ENCODE measurements at regions not wholly inside any gene's neighbourhood (a gene's known extent, or its start where the extent isn't known, plus 50 kb on each side); places are given as distances from the start of the nearest gene placed in this dataset.
"Not testable (repeated sequence)": the region's sequence is repeated elsewhere in the genome, so short reads cannot be mapped to it uniquely, and the experiment has no call there.

DNA sequence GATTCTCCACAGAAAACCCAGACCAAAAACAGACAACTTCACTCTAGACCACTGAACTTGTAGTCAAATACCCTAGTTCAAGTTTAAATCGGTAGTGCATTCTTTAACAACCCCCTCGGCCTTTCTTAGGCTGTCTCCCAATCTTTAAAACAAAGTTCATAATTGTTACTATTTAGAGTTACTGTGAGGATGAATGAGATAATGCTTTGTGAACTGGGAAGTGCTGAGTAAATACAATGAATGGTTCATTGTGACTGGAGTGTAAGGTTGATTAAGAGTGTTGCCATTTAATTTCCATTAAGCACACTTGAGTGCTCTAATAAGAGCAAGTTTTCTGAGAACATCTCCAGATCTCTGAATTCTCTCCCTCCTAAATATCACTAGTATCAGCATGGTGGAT, 228.8 kb upstream of the PIK3R1 start:
- Histone ChIP-seq H3K4me1 (no peaks in the 10 kb centered on the region), H3K27me3 (no peaks in the 10 kb centered on the region), H3K4me3 (no peak overlapping the region), H3K9me3 (no peaks in the 10 kb centered on the region), H3K27ac (no peak overlapping the region), H3K36me3 (no peaks in the 10 kb centered on the region)
- no peak for DNase-seq
- TF ChIP-seq POLR2A (IDR thresholded peaks at IDR 0.05) (no peak), CTCF (IDR thresholded peaks at IDR 0.05) (no peak)

DNA sequence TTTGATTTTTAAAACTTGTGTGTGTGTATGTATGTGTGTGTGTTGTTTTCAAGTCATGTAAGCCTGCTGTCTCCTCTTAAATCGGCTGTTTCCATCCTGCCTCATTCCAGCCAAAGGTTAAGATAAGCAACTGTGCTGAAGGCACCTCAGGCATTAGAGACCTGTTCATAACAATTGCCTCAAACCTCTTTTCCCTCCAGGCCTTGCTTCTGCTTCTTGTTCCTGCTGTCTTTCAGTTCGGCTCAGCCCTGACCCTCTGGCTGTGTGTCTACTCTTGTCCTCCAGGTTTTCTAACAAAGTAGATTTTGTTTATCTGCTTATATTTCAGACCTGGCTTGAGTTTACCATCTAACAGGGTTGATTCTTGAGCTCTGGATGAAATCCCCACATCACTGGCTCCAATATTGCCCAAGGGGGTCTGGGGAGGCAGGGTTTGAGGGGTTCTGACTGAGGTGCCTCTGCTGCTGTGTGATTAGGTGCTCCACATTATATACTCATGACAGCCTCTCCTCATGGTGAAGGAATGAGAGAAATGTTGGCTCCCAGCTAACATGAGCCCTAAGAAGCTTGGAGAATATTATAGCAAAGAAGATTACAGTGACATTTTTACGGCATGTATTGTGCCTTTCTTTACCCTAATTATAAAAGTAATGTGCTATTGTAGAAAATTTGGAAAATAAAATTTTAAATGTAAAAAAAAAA, 229.7 kb upstream of the PIK3R1 start:
- H3K27me3 ChIP-seq: no peaks in the 10 kb centered on the region
- H3K4me1 ChIP-seq: no peaks in the 10 kb centered on the region
- no peak overlapping the region for H3K27ac ChIP-seq
- no peak for TF ChIP-seq POLR2A (IDR thresholded peaks at IDR 0.05)
- TF ChIP-seq CTCF (IDR thresholded peaks at IDR 0.05): no peak
- no peak for DNase-seq
- no peaks in the 10 kb centered on the region for H3K36me3 ChIP-seq
- H3K9me3 ChIP-seq: no peaks in the 10 kb centered on the region
- no peak overlapping the region for H3K4me3 ChIP-seq

DNA sequence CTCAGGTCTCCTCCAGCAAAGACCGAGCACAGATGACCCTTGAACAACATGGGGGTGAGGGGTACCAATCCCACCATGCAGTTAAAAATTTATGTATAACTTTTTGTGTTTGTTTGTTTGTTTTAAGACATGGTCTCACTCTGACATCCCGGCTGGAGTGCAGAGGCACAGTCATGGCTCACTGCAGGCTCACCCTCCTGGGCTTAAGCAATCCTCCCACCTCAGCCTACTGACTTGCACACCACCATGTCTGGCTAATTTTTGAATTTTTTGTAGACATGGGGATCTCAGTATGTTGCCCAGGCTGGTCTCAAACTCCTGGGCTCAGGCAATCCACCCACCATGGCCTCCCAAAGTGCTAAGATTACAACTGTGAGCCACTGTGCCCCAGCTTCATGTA, 231.0 kb upstream of the PIK3R1 start:
- H3K27ac ChIP-seq: no peak overlapping the region
- H3K36me3 ChIP-seq: no peaks in the 10 kb centered on the region
- H3K27me3 ChIP-seq: no peaks in the 10 kb centered on the region
- no peak for DNase-seq
- no peaks in the 10 kb centered on the region for H3K9me3 ChIP-seq
- no peak for TF ChIP-seq POLR2A (IDR thresholded peaks at IDR 0.05)
- TF ChIP-seq CTCF (IDR thresholded peaks at IDR 0.05): no peak
- H3K4me3 ChIP-seq: no peak overlapping the region
- H3K4me1 ChIP-seq: no peaks in the 10 kb centered on the region

DNA sequence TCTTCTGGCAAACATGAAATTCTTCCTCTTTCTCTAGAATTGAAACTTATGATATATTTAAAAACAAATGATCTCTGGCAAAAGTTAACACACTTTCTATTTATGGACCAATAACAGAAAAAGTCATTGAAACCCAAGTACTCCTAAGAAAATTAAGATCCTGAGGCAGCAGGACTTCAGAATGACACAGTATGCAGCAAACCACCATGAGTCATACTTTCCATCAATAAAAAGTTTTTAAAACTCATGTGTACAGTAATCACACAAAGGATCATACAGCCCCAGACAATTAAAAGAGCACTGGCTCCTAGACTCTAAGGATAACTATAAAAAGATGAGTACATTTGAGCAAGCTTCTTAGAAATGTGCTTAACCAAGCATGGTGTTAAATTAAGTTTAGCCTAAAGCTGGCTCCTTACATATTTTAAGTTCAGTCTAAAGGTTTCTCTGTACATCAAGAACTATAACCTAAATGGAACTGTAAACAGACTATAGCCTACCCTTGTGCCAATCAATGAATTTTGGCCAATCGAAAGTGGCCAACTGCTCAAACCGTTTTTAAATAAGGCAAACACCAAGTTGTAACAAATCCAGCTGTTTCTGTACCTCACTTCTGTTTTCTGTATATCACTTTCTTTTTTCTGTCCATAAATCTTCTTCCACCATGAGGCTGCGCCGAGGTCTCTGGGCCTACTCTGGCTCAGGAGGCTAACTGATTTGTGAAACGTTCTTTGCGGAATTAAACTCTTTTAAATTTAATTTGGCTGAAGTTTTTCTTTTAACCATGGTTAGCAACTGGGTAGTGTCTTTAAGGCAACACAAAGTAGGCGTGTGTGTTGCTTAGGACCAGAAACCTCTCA, 232.1 kb upstream of the PIK3R1 start:
- Histone ChIP-seq H3K4me3 (no peak overlapping the region), H3K27me3 (no peaks in the 10 kb centered on the region), H3K36me3 (no peaks in the 10 kb centered on the region), H3K9me3 (no peaks in the 10 kb centered on the region), H3K4me1 (no peaks in the 10 kb centered on the region), H3K27ac (no peak overlapping the region)
- DNase-seq: no peak
- TF ChIP-seq CTCF (IDR thresholded peaks at IDR 0.05): no peak
- TF ChIP-seq POLR2A (IDR thresholded peaks at IDR 0.05): no peak

DNA sequence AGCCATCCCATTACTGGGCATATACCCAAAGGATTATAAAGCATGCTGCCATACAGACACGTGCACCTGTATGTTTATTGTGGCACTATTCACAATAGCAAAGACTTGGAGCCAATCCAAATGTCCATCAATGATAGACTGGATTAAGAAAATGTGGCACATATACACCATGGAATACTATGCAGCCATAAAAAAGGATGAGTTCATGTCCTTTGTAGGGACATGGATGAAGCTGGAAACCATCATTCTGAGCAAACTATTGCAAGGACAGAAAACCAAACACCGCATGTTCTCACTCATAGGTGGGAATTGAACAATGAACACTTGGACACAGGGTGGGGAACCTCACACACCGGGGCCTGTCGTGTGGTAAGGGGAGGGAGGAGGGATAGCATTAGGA, 233.4 kb upstream of the PIK3R1 start:
- not testable (repeated sequence) for H3K4me1 ChIP-seq, H3K27me3 ChIP-seq, DNase-seq, H3K4me3 ChIP-seq, H3K27ac ChIP-seq, H3K36me3 ChIP-seq, H3K9me3 ChIP-seq

DNA sequence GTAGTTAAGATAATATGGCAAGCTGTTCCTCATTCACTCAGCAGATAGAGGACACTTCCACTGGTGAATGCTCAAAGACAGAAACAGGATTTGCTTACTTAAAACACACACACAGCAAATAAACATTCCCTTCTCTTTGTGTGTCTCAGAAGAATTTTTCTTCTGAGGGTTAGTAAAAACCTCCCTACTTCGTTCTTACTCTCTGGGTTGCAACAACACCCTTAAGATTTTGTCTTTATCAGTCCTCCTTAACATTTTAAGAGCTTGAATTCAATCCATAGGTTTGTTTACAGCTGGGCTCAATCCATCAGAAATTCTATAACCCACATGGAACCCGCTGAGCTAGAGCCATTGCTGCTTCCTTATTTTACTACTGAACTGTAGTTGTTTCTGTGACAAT, 237.4 kb upstream of the PIK3R1 start:
- no peak for DNase-seq
- H3K27ac ChIP-seq: no peak overlapping the region
- H3K4me1 ChIP-seq: no peaks in the 10 kb centered on the region
- H3K36me3 ChIP-seq: no peaks in the 10 kb centered on the region
- H3K4me3 ChIP-seq: no peak overlapping the region
- no peaks in the 10 kb centered on the region for H3K9me3 ChIP-seq
- no peak for TF ChIP-seq CTCF (IDR thresholded peaks at IDR 0.05)
- no peak for TF ChIP-seq POLR2A (IDR thresholded peaks at IDR 0.05)
- H3K27me3 ChIP-seq: no peaks in the 10 kb centered on the region

Measured in Peyer's patch (tissue), 4 donors.